HG02610 (cell line): ENCODE measurements at regions not wholly inside any gene's neighbourhood (a gene's known extent, or its start where the extent isn't known, plus 50 kb on each side); places are given as distances from the start of the nearest gene placed in this dataset.

ENCODE experiments used
- ATAC-seq: cut with Tn5 transposase; IDR thresholded peaks from one replicate; pipeline ENCODE4 v1.9.1; 2021; ENCODE audit warnings: mild to moderate bottlenecking, moderate library complexity; ENCODE audit not compliant: unreplicated experiment

DNA sequence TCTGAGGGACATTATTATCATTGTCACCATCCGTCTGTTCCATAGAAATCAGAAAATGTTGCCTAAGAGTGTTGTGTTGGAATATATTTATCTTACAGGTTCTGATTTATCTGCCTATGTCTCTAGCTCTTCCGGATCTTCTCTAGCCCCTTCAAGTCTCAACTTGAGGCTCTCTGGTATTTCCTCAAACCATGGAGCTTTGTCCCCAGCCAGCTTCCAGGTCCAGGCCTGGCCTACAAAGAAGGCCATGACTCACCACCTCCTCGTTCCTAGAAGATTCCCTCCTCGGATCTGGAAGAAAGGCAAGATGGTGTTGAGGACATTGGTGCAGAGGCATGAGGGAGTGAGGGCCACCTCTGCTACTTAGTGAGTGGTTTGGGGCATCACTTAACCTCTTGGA, 122.1 kb upstream of the TRIB2 start:
- ATAC-seq: no peak

- no peak for ATAC-seq
These were observed 120.0 kb upstream of the TRIB2 start for GRCh38 chr2:12596771-12597170.

DNA sequence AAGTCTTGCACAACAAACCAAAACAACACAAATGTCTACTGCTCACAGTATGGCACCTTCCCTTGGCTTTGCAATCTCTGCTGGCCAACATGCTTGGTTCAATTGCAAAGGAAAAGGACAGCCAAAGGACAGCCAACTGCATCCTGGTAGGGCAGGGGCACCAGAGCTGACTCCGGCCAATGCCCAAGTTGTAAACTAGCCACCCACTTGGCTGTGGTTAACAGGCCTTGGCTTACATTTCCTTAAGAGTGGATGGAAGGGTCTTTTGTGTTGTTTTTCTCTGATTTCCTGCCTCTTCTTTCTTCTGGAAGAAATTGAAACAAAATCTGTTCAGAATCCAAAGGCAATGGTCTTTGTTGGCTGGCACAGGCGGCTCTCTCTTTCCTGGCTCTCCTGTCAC, 119.1 kb upstream of the TRIB2 start:
- ATAC-seq: no peak

DNA sequence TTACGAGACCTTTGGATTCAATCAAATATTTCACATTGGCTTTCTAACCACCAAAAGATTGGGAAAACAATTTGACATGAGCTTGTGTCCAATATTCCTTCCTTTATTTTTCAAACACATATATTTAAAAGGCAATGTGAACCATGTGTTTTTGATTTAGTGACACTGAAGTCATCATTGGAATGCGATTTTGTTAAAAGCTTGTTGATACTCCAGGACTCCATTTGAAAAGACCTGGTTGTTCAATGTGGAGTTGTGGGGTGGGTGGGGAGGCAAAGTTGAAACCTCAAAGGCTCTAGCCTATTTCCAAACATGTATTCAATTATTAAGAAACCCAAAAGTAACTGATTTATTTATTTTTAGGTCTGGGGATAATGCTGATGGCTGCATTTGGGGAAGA, 114.1 kb upstream of the TRIB2 start:
- ATAC-seq: no peak

GRCh38 chr2:12603781-12604295, 112.9 kb upstream of the TRIB2 start:
- no peak for ATAC-seq

DNA sequence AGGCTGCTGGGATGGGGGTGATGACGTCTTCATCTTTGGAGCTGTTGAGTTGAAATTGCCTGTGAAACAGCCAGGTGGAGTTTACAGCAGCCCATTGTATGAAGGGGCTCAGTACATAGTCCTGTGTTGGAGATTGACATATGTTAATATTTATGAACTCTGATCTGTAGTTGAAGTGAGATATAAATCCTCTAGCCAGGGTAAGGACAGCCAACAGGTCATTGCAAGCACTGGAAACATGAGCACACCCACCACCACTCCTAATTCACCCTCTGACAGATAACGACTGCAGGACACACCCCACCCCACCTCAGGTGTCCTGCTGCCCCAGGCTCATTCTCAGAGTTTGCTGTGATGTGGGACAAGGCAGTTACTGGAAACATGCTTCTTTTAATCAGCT, 112.4 kb upstream of the TRIB2 start:
- no peak for ATAC-seq

DNA sequence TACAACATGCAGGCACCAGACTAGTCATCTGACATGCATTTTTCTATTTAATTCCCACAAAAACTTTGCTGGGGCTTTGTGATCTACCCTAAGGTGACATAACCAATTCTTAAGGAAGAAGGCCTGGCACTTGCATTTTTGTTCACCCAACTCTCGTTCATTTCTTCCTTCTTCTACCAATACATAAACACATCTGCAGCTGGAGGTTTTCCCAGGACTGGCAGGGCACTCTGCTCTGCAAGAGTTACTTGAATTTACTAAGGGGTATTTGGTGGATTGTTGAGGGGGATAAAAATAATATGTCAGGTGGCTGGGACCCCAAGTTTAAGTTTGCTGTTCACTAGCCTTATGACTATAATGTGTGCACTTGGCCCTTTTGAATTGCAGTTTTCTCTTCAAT, 111.4 kb upstream of the TRIB2 start:
- no peak for ATAC-seq

- ATAC-seq: no peak
These were observed 110.8 kb upstream of the TRIB2 start for GRCh38 chr2:12605936-12606335.

- no peak for ATAC-seq
These were observed 110.2 kb upstream of the TRIB2 start for GRCh38 chr2:12606472-12607000.

DNA sequence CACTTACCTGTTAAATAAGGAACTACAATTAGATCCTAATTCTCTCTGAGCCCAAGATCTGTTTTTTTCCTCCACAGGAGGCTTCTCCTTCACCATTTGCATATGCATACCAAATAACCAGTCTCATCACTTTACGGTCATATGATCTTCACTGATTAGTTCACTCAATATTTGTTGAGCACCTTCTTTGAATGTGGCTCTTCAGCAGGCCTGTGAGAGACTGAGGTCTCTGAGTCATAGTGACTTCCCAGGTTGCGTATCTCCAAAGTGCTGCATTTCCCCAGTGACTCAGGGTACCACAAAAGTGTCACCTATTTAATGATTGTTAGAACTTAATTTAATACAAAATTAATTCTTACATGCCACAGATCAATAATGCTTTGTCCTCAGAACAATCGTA, 108.8 kb upstream of the TRIB2 start:
- ATAC-seq: peak; percentile 60

GRCh38 chr2:12610314-12610713, 106.4 kb upstream of the TRIB2 start:
- ATAC-seq: no peak

DNA sequence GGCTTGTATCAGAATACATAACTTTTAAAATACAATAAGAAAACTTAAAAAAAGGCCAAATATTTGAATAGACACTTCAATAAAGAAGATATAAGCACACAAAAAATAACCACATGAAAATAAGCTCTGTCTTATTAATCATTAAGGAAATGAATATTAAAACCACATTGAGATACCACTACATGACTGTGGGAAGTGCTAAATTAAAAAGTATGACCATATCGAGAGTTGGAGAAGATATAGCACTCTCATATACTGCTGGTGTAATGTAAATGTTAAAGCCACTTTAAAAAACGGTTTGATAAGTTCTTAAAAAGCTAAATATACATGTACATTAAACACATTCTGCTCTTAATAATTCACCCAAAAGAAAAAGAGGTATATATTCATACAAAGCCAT, 104.6 kb upstream of the TRIB2 start:
- ATAC-seq: no peak

DNA sequence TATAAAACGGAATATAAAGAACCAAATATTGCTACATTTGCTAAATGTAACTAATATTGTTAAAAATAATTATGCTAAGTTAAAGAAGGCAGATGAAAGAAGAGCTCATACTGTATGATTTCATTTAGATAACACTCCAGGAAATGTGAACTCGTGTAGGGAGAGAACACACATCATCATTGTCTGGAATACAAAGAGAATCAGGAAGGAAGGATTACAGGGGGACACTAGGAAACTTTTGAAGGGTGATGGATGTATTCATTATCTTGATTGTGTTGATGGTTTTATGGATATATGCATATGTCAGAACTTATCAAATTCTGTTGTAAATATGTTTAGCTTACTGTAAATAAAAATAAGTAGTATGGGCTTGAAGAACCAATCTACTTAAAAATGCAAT, 104.1 kb upstream of the TRIB2 start:
- no peak for ATAC-seq

- ATAC-seq: no peak
These were observed 103.5 kb upstream of the TRIB2 start for GRCh38 chr2:12613137-12613835.

GRCh38 chr2:12615509-12615908, 101.2 kb upstream of the TRIB2 start:
- ATAC-seq: no peak

DNA sequence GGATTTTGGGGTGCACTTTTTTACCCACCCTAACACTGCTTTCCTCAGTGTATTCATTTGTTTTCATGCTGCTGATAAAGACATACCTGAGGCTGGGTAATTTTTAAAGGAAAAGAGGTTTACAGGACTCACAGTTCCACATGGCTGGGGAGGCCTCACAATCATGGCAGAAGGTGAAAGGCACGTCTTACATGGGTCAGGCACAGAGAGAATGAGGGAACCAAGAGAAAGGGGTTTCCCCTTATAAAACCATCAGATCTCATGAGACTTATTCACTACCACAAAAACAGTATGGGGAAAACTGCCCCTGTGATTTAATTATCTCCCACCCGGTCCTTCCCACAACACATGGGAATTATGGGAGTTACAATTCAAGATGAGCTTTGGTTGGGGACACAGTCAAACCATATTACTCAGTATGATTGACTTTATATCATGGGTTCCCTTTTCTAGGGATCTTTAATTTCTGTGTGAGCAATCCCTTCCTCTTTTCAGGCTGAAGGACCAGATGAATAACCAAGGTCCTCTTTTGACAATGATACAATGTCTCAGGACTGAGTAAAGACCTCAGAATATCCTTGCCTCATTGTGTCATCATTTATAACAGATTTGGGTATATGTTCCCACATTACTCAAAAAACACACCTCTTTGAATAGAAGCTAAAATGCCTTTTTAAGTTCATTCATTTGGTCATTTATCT, 100.1 kb upstream of the TRIB2 start:
- ATAC-seq: no peak

DNA sequence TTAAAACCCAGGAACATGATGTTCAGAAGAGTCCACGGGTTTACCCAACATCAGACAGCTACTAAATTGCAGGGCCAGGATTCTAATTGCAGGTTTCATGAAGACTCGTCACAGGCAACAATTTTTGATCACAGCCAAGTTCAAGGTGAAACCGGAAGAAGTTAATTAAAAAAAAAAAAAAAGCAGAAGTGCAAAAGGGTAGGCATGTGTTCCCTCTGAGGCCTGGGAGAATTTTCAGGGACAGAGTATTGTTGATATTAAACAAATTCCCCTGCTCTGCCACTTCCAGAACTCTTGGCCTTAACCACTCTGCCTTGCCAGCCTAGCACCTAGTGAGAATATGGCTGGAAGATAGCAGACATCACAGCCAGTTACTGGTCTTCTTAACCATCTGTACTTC, 99.4 kb upstream of the TRIB2 start:
- no peak for ATAC-seq

- no peak for ATAC-seq
These were observed 98.9 kb upstream of the TRIB2 start for GRCh38 chr2:12617853-12618252.

DNA sequence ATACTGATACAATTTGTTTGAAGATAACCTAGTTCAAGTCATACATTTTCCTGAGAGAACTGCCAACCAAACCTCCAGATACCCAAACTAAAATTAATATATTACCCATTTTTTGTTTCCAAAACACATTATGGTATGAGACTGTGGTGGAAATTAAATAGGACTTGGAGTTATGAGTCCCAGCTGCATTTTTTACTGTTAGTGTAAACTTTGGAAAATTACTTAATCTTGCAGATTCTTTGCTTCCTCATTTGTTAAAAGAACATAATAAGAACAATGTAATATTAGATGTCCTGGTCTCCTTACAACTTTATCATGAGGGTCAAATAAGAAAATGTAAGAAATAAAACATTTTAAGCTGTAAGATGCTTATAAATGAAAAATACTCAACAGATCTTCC, 98.2 kb upstream of the TRIB2 start:
- ATAC-seq: no peak

- peak; percentile 45 for ATAC-seq
These were observed 96.8 kb upstream of the TRIB2 start for GRCh38 chr2:12619975-12620374.

DNA sequence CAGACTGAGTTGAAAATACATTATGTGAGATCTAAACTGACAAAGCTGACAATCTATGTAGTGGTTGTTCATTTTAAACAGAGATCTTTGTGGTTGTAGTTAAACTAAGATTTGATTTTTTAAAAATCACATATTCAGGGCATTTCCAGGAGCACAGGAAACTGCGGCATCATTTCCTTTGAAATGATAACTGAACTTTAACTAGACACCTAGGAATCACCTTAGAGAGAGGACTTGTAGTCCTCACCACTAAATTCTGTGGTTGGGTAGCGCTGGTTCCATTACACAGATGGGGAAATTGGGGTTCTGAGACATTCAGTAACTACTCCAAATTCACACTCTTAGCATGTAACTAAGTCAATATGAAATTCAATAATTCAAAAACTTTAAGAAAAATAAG, 96.0 kb upstream of the TRIB2 start:
- no peak for ATAC-seq

DNA sequence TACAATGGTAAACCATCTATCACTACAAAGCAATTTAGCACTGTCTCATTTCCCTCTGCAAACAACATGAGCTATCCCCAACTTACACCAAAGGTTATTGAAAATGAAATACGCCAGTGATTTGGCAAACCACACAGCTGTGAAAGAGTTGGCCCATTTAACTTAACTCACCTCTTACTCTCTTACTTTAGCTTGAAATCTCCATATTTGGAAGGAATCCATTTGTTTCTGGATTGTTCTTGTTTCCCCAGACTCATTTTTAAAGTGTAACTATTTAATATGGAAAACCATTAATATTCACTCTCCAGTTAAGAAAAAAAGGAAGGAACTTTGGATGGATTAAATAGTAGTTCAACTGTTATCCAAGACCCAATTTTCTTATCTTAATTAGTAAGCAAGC, 93.7 kb upstream of the TRIB2 start:
- no peak for ATAC-seq
